GM12892 (cell line): ENCODE measurements at regions not wholly inside any gene's neighbourhood (a gene's known extent, or its start where the extent isn't known, plus 50 kb on each side); places are given as distances from the start of the nearest gene placed in this dataset.

ENCODE experiments used
- POLR2A ChIP-seq: IDR thresholded peaks from 2 replicates; pipeline ENCODE4 v1.6.1; 2011; ENCODE audit warnings: low read depth, low read length, control low read depth
- POLR2AphosphoS5 ChIP-seq: IDR thresholded peaks from 2 replicates; pipeline ENCODE4 v1.6.1; 2011; ENCODE audit warnings: low read depth, low read length, control low read depth

DNA sequence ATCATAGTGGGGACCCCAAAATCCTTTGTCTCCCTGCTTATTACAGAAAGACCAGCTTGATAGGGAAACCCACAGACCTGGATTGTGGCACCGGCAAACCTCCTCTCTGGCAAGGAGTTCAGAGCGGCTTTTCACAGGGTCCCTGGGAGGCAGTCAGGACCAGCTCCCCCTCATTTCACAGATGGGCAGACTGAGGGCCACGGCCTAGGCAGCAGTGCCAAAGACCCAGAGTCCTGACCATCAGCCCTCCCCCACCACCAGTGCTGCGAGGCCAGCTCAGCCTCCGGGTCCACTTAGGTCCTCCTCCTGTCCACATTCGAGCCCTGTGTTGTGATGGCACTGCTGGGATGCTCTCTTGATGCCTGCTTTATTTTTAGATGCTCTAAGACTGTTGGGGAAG, 57.2 kb downstream of the CAMK2N1 start:
- no peak for TF ChIP-seq POLR2A
- TF ChIP-seq POLR2AphosphoS5: no peak
